Smooth muscle cell of the brain vasculature (primary cell): ENCODE measurements at regions not wholly inside any gene's neighbourhood (a gene's known extent, or its start where the extent isn't known, plus 50 kb on each side); places are given as distances from the start of the nearest gene placed in this dataset.
A peak's percentile ranks its signal among the peaks of the same experiment; 100 is the strongest.

Experiments
- DNase-seq: peaks from one replicate; pipeline ENCODE4 v3.0.0-alpha.2; 2012; ENCODE audit warnings: low read depth, low spot score

DNA sequence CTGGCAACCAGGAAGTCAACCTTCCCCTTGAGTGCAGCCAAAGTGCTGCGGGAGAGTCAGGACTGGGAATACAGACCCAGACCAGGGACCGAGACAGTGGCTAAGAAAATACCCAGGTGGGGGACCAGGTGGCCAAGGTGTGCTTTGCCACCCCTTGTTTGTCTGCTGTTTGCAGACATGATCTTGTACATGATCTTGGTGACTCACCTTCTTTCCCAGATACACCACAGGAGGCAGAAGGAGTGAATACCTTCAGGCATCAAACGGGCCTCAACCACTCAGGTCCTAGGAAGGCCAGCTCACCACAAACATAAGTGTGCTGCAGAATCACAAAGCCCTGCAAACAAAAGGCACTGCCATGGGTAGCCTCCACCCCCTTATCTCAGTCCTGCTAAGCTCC lies 62.0 kb downstream of the CNGA2 start:
- DNase-seq = no peak

DNA sequence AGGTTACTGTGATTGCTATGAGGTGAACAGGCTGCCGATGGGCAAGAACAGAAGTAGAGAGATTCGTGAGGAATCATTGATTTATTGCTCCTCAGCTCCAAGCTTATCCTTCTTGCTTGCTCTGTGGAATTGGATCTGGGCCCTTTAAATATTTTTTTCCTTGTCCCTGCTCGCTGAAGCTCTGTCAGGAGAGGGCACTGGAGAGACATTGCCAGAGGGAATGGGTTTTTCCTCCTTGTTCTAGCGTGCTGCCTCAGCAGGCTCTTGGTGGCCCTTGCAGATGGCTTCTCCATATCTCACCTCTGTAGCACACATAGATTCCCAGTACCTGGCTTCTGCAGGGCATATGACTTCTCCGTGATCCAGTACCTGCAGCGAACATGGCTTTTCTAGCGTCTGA lies 67.4 kb downstream of the CNGA2 start:
- no peak for DNase-seq

DNA sequence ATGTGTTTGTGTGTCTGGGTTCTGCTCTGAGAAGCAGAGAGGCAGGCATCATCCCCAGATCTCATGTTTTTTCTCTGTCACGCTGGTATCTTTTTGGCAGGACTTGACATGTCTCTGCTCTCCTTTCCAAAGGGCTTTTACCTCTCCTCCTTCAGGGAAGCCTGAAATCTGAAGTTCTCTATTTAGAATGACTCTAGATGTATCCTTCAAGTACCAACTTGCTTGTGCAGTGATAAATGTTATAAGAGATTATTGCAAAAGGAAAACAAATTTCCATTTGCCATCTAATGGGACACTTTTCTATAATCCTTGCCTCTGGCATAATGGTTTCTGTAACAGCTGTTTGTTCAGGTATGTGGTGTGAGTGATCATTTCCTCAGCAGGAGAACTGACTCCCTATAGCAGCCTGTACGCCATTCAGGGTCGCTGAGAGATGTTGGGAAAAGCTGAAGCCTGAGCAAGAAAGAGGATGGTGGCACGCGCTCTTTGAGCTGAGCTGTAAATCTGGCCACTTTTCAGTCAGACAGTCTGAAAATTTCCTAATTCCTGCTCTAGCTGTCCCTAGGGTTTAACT lies 72.5 kb downstream of the CNGA2 start:
- no peak for DNase-seq

DNA sequence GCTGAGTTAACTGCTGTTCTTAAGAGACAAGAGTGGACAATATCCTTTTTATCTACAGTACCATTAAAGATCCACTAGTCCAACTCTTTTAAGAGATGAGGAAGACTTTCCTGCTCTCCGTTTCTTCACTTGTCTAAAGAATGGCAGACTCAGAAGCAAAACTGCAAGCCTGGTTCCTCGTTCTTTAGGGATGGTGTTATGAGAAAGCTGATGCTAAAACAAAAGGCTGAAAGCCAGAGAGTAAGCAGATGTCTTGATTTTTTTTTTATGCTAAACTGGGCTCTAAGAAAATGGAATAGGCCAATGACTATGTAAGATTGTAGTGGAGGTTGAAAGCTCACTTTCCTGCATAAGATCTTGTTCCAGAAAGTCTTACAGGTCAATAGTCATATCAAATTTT lies 78.1 kb downstream of the CNGA2 start:
- no peak for DNase-seq

DNA sequence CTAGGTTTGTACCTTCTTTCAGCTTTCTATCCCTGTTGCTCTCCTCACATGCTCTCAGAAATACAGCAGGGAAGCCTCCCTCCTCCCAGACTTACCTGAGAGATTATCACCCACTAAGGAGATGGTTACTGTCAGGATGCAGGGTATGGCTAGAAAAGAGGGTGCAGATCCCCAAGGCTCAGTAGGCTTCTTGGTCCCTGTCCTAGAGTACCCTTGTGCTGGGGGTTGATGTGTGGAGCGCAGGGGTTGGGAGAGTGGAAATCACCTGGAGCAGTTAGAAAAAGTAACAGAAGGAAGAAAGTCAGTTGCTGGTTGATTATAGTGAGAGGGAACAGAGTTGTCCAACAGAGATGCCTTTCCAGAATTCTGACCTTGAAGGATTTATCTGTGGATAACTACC lies 80.2 kb downstream of the CNGA2 start:
- no peak for DNase-seq

DNA sequence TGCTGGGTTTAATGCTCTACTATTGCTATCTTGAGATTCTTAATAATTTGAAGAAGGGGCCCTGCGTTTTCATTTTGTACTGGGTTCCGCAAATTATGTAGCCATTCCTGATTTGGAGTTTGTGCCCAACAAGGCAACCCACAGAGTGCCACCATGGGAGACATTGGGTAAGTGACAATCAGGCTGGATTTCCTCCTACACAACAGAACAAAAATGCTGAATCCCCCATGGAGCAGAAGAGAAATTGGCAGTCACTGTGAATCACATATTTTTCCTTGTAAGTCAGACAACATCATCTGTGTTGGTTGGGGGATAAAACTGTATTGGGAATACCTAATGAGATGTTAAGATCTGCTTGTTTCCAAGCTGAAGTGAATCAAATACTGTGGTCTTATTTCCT lies 80.9 kb downstream of the CNGA2 start:
- DNase-seq = no peak

DNA sequence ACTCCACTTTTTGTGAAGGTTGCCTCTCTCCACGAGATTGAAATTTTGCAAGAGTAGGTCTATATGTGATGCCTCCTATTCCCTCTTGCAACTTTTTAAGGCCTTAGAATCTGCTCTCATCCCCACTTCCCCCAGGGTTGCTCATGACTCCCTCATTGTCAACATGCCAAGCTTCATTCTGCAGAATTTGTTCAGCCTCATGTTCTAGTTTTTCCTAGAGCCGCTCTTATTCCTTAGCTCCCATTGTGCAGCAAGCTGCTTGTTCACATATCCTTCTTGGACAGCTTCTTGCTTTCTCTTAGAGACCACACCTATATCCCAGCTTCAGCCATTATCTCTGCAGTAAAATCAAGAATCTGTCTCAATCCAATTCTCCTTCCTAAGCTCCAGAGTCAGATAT lies 82.4 kb downstream of the CNGA2 start:
- DNase-seq = no peak

DNA sequence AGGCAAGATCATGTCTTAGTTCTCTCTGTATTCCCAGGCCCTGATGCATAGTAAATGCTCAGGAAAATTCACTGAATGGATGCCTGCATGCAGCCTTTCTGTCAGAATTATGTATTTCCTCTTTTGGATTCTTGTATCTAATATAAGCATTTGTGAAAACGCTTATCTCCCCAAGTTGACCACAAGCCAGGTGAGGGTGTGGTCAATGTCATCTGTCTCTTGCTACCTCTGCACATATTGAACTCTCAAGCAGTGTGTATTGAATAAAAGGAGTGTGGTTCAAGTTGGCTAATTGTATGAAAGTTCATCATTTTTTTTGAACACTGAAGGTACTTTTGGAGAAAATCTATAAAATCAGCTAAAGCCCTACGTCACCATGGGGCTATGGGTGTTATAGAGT lies 84.3 kb downstream of the CNGA2 start:
- no peak for DNase-seq

DNA sequence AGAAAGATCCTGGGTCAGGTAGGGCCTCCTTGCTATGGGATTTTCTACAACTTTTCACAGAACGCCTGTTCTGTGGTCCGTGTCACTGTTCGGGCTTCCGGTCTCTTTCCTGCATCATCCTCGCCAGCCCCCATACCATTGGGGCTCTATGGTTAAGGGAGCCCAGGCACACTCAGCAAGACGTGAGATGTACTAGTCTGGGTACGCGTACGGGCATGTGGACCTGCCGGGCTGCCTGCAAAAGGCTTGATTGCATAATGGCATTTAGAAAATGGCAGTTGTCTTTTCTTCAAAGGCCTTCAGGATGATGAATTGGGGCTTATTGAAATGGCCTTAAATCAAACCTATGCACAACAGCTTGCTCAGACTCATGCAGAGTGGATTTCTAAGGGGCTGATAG lies 86.7 kb downstream of the CNGA2 start:
- no peak for DNase-seq

DNA sequence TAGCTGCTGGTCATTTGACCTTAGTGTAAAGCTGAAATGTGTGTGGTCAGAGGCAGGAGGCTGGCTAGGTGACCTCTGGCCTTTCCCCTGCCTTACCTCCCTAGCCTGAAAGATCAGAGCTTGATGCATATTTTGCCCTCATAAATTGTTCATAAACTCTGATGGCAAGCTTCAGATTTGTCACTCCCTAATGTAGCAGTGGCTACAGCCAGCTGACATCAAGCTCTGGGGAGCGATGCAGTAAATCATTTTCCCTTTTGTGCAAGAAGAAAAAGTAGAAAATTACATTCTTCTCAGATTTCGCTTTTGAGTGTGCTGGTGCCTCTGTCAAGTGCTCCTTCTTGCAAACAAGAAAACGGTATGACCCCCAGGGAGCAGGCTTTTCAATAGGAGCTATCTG lies 87.7 kb upstream of the MAGEA4 start:
- DNase-seq = no peak

DNA sequence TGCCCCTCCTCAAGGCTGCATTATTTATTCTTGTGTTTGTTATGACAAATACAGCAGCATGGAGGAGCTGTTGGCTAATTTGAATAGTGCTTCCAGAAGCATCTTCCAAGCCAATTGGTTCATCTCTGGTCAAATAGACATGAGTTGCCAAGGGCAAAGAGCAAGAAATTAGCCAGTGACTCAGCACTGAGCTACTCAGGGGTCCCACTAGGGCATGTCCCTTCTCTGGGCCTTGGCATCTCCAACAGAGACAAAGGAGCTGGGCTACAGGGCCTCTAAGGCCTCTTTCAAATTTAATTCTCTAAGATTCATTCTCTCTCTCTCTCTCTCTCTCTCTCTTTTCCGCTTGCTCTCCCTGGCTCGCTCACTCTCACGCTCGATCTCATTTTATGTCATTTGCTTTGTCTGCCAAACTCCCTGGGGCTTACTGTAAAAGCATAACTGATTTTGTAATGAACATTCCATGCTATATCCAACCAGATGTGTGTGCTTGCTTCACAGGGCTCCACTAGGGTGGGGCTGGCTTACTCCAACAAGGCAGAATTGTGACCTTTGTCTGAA lies 86.7 kb upstream of the MAGEA4 start:
- DNase-seq = peak; percentile 37

DNA sequence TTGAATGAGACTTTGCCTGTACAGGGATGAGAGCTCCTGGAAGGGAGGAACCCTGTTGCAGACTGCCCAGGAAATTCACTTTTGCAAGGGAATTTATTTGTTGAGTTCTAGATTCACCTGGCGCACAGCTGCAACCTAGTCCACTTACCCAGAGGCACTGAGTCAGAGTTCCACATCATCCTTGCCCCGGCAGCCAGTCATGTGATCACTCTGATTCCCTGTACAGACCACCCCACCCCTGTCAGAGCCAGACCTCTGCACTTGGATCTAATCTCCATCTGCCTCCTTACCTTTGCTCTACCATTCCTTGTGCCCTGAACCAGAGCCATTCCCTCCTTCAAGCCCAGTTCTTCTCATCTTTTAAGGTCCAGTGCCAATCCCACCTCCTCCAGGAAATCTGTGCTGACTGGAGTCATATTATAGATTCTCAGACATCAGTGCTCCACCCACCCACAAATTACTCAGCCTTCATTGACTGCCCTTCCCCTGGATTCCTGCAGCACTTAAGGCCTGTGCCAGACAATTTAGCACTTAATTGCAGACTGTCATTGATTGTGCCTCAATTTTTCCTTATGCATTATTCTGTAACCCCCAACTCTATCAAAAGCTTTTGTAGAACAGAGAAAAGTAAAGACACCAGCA lies 84.1 kb upstream of the MAGEA4 start:
- DNase-seq = no peak

DNA sequence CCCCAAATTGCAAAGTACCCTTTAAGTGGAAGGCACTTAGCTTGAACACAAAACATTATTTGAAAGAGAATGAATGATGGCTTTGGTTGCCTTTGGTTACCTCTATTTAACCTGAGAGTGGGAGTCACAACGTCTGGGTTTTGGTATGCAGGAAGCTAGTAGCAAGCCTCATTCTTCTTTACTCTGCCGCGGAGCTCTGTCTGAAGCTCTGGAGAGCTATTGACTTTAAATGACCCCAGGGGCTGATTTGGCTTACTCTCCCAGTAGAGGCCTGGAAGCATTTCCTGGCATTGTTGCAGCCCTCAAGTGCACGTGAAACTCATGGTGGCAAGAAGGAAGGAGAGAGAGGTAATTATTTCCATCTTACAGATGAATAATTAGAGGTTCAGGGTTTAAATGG lies 81.8 kb upstream of the MAGEA4 start:
- no peak for DNase-seq

DNA sequence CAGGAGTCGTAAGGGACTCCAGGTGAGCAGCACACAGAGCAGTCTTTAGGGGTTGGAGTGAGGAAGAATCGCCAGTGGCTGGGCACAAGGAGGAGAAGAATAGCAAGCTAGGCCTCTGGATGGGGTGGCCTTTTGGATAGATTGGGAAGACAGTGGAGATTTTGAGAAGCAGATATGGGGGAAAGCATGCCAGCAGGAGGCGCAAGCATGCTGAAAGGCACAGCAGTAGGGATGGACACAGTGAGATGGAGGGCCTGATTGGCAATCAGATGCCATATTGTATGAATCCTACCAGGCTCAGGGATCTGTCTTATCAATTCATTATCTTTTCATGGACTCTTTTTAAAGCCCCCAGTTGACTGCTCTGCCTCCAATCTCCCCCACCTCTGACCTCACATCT lies 60.4 kb upstream of the MAGEA4 start:
- DNase-seq = no peak

DNA sequence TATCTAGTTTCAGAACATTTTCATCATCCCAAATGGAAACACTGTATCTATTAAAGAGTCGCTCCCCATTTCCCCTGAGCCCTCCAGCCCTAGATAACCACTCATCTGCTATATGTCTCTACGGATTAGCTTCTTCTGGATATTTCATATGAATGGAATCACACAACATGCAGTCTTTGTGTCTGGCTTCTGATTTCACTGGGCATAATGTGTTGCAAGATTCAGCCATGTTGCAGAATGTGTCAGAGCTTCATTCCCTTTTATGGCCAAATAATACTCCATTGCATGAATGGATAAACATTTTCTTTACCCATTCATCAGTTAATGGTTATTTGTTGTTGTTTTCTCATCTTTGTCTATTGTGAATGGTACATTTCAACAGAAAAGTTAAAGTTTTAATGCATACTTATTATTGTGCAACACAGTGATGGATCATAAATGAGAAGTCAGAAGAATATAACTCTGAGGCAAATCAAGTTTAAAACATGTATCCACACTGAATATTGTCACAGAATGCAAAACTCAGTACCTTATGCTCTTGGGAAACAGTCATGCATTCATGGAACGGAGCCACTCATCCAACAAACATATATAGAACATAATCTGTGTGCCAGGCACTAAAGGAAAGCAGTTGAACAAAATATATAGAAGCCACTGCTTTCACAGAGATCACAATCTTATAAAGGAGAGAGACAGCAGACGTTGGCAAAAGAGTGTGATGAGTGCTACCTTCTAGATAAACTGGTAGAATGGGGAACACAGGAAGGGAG lies 57.8 kb upstream of the MAGEA4 start:
- DNase-seq = no peak

DNA sequence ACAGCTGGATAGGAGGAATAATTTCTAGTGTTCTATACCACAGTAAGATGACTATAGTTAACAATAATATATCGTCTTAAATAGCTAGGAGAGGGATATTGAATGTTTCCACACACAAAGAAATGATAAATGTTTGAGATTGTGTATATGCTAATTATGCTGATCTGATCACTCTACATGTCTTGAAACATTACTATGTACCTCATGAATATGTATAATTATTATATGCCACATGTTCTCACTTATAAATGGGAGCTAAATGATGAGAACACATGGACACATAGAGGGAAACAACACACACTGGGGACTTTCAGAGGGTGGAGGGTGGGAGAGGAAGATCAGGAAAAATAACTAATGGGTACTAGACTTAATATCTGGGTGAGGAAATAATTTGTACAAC lies 53.2 kb upstream of the MAGEA4 start:
- DNase-seq = no peak

DNA sequence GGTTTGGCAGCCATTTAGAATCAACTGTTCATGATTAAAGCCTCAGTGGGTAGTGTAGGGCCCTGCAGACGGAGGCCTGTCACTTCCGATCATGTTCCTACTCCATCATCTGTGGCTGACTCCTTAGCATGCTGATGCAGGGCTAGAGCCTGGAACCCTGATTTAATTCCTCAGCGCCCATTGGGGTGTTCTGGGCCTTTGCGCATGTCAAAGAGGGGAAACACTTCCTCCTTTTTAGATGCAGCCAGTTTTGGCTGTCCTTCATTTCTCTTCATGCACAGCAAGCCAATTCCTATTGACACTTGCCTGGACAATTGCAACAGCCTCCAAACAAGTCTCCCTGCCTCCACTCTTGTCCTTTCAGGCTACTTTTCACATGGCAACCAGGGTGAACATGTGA lies 51.9 kb upstream of the MAGEA4 start:
- DNase-seq = no peak
